Posterior vena cava (tissue), 2 donors: ENCODE measurements at regions not wholly inside any gene's neighbourhood (a gene's known extent, or its start where the extent isn't known, plus 50 kb on each side); places are given as distances from the start of the nearest gene placed in this dataset.

Experiments used
- microRNA-seq, 2 donors: library from miRNA; unstranded; fragments of <30 nt; microRNA quantifications; one replicate each; pipeline ENCODE4 v1.2.0, GENCODE V29; 2020 to 2021; ENCODE audit warnings: borderline microRNAs expressed in 2 of 2
- donor health status: DM: yes; HTN: yes; CAD: no.
- donor health status: DM: yes; HTN: yes; CAD: no.

Small RNA genes in the stretch of these regions (microRNA-seq; reads per million reads assigned to microRNA genes)
- 0 reads per million in 2 donors for gene MIR4444-2
